SK-N-SH treated with all-trans-retinoic acid at 6 μM for 48 hours (cell line): ENCODE measurements at regions not wholly inside any gene's neighbourhood (a gene's known extent, or its start where the extent isn't known, plus 50 kb on each side); places are given as distances from the start of the nearest gene placed in this dataset.

Experiments
- ATAC-seq: fragments of 200-7000 bp; cut with Tn5 transposase; 3 replicates; pipeline ENCODE4 v1.9.1; 2020; ENCODE audit warnings: mild to moderate bottlenecking, moderate library complexity
- ARNTL ChIP-seq: fragments of 450-650 bp; formaldehyde crosslinking; IDR thresholded peaks from 2 replicates; pipeline ENCODE4 v1.5.0; 2020; ENCODE audit warnings: low read depth, mild to moderate bottlenecking, moderate library complexity, borderline replicate concordance
- BACH2 ChIP-seq: fragments of 250-450 bp; sonication (Bioruptor Pico); IDR thresholded peaks from 2 replicates; pipeline ENCODE4 v1.9.0; 2021; ENCODE audit warnings: mild to moderate bottlenecking, borderline replicate concordance
- CREB5 ChIP-seq: fragments of 250-450 bp; sonication (Bioruptor Pico); IDR thresholded peaks from 2 replicates; pipeline ENCODE4 v1.5.1; 2020; ENCODE audit warnings: low read depth, mild to moderate bottlenecking, moderate library complexity
- CSDC2 ChIP-seq: fragments of 250-450 bp; sonication (Bioruptor Pico); IDR thresholded peaks from 2 replicates; pipeline ENCODE4 v1.5.0; 2020; ENCODE audit warnings: mild to moderate bottlenecking, moderate library complexity
- CSRNP3 ChIP-seq: fragments of 250-450 bp; sonication (Bioruptor Pico); IDR thresholded peaks from 2 replicates; pipeline ENCODE4 v1.5.1; 2021; ENCODE audit warnings: mild to moderate bottlenecking, moderate library complexity
- ESRRG ChIP-seq: fragments of 250-450 bp; sonication (Bioruptor Pico); IDR thresholded peaks from 2 replicates; pipeline ENCODE4 v1.6.1; 2021; ENCODE audit warnings: mild to moderate bottlenecking
- GLIS3 ChIP-seq: fragments of 250-450 bp; sonication (Bioruptor Pico); IDR thresholded peaks from 2 replicates; pipeline ENCODE4 v1.5.0; 2020; ENCODE audit warnings: mild to moderate bottlenecking, moderate library complexity
- OSR1 ChIP-seq: fragments of 250-450 bp; sonication (Bioruptor Pico); IDR thresholded peaks from 2 replicates; pipeline ENCODE4 v1.8.0; 2022; ENCODE audit warnings: moderate library complexity, mild to moderate bottlenecking, inconsistent platforms
- PATZ1 ChIP-seq: fragments of 250-450 bp; sonication (Bioruptor Pico); IDR thresholded peaks from 2 replicates; pipeline ENCODE4 v1.8.0; 2020; ENCODE audit warnings: mild to moderate bottlenecking, moderate library complexity, borderline replicate concordance
- POU6F1 ChIP-seq: fragments of 250-450 bp; sonication (Bioruptor Pico); IDR thresholded peaks from 2 replicates; pipeline ENCODE4 v1.8.0; 2021; ENCODE audit warnings: low read depth, mild to moderate bottlenecking, moderate library complexity, borderline replicate concordance
- PPARA ChIP-seq: fragments of 250-450 bp; sonication (Bioruptor Pico); IDR thresholded peaks from 2 replicates; pipeline ENCODE4 v1.5.0; 2020; ENCODE audit warnings: mild to moderate bottlenecking, borderline replicate concordance
- RARB ChIP-seq: fragments of 250-450 bp; sonication (Bioruptor Pico); IDR thresholded peaks from 2 replicates; pipeline ENCODE4 v1.8.0; 2021; ENCODE audit warnings: mild to moderate bottlenecking, moderate library complexity
- TCF4 ChIP-seq: fragments of 250-450 bp; sonication (Bioruptor Pico); IDR thresholded peaks from 2 replicates; pipeline ENCODE4 v1.8.0; 2021; ENCODE audit warnings: mild to moderate bottlenecking, moderate library complexity, borderline replicate concordance
- TSHZ2 ChIP-seq: fragments of 250-450 bp; sonication (Bioruptor Pico); IDR thresholded peaks from 2 replicates; pipeline ENCODE4 v1.5.0; 2020; ENCODE audit warnings: mild to moderate bottlenecking, moderate library complexity
- ZC3H10 ChIP-seq: fragments of 250-450 bp; sonication (Bioruptor Pico); IDR thresholded peaks from 2 replicates; pipeline ENCODE4 v1.5.1; 2021; ENCODE audit warnings: mild to moderate bottlenecking, moderate library complexity
- ZFP3 ChIP-seq: fragments of 250-450 bp; sonication (Bioruptor Pico); IDR thresholded peaks from 2 replicates; pipeline ENCODE4 v1.5.0; 2020; ENCODE audit warnings: mild to moderate bottlenecking, moderate library complexity
- ZFP30 ChIP-seq: fragments of 450-650 bp; formaldehyde crosslinking; IDR thresholded peaks from 2 replicates; pipeline ENCODE4 v1.5.0; 2022; ENCODE audit warnings: mild to moderate bottlenecking, moderate library complexity
- ZNF565 ChIP-seq: fragments of 450-650 bp; formaldehyde crosslinking; conservative IDR thresholded peaks from 2 replicates; pipeline ENCODE4 v1.5.0; 2020; ENCODE audit warnings: low read depth, mild to moderate bottlenecking, moderate library complexity
- ZNF70 ChIP-seq: fragments of 450-650 bp; formaldehyde crosslinking; IDR thresholded peaks from 2 replicates; pipeline ENCODE4 v1.5.0; 2020; ENCODE audit warnings: mild to moderate bottlenecking, moderate library complexity
- ZNF8 ChIP-seq: fragments of 450-650 bp; formaldehyde crosslinking; IDR thresholded peaks from 2 replicates; pipeline ENCODE4 v1.5.0; 2020; ENCODE audit warnings: mild to moderate bottlenecking, moderate library complexity

- TF ChIP-seq BACH2 (CRISPR knock-in tag) (no peak), PPARA (CRISPR knock-in tag) (no peak), CSRNP3 (CRISPR knock-in tag) (no peak), OSR1 (CRISPR knock-in tag) (no peak), ZFP3 (CRISPR knock-in tag) (no peak), ZNF70 (CRISPR knock-in tag) (no peak), RARB (no peak), POU6F1 (CRISPR knock-in tag) (no peak), ZNF8 (CRISPR knock-in tag) (no peak), GLIS3 (CRISPR knock-in tag) (no peak), TSHZ2 (CRISPR knock-in tag) (no peak), ZFP30 (no peak), PATZ1 (CRISPR knock-in tag) (no peak), ESRRG (CRISPR knock-in tag) (no peak), ZNF565 (no peak), CREB5 (CRISPR knock-in tag) (no peak), TCF4 (no peak)
- no peak for ATAC-seq
These were observed 295.5 kb downstream of the IRX1 start for GRCh38 chr5:3891113-3891512.

- TF ChIP-seq RARB (no peak), ZC3H10 (no peak), PPARA (CRISPR knock-in tag) (no peak), PATZ1 (CRISPR knock-in tag) (no peak)
- ATAC-seq, result no peak
These were observed 297.9 kb downstream of the IRX1 start for GRCh38 chr5:3893527-3893926.

GRCh38 chr5:3893975-3894374, 298.3 kb downstream of the IRX1 start:
- no peak for ATAC-seq
- TF ChIP-seq TSHZ2 (CRISPR knock-in tag), result no peak
- TF ChIP-seq ZNF565, result no peak
- no peak for TF ChIP-seq ZNF8 (CRISPR knock-in tag)
- TF ChIP-seq BACH2 (CRISPR knock-in tag), result no peak
- no peak for TF ChIP-seq CSDC2 (CRISPR knock-in tag)
- TF ChIP-seq ZC3H10, result no peak
- TF ChIP-seq TCF4, result no peak
- no peak for TF ChIP-seq POU6F1 (CRISPR knock-in tag)
- TF ChIP-seq ARNTL (CRISPR knock-in tag), result no peak
- TF ChIP-seq GLIS3 (CRISPR knock-in tag), result no peak
